ENCODE measurements at regions not wholly inside any gene's neighbourhood (a gene's known extent, or its start where the extent isn't known, plus 50 kb on each side); places are given as distances from the start of the nearest gene placed in this dataset.

GRCh38 chr4:125393825-125394224 is 79.1 kb downstream of the FAT4 start:
- TF ChIP-seq CTCF (IDR thresholded peaks at IDR 0.05) = no peak
- TF ChIP-seq EZH2 (IDR thresholded peaks at IDR 0.05; ENCODE audit: borderline replicate concordance, insufficient read depth, low read depth, low read length, poor library complexity, severe bottlenecking) = no peak

All from B cell (primary cell).